Kidney (tissue), 13 donors: ENCODE measurements at regions not wholly inside any gene's neighbourhood (a gene's known extent, or its start where the extent isn't known, plus 50 kb on each side); places are given as distances from the start of the nearest gene placed in this dataset.

ENCODE experiments used
- DNase-seq, 5 donors: peaks; one replicate each; pipeline ENCODE4 v3.0.0-alpha.2; 2013 to 2020
- FAIRE-seq: peaks from 2 replicates; lab custom pipeline; 2012; peaks lifted over from hg19 to GRCh38; lab: Jason Lieb, UNC
- H3K27ac ChIP-seq, 2 donors: one replicate each; pipeline ENCODE4 v1.7.0; 2013; ENCODE audit warnings: low read depth in 2 of 2, low read length in 2 of 2, inconsistent platforms in 1 of 2
- H3K27me3 ChIP-seq: one replicate; pipeline ENCODE4 v1.7.1; 2013; ENCODE audit warnings: low read length, inconsistent platforms; ENCODE audit not compliant: control insufficient read depth, insufficient read depth
- H3K36me3 ChIP-seq, 3 donors: one replicate each; pipeline versions ENCODE4 v1.7.0 to v1.7.1; 2013; ENCODE audit warnings: low read length in 3 of 3, control low read depth in 1 of 3, inconsistent platforms in 1 of 3; ENCODE audit not compliant: insufficient read depth in 3 of 3, control insufficient read depth in 2 of 3
- H3K4me1 ChIP-seq, 3 donors: one replicate each; pipeline versions ENCODE4 v1.7.0 to v1.7.1; 2013; ENCODE audit warnings: low read length in 3 of 3, inconsistent platforms in 1 of 3, low read depth in 1 of 3; ENCODE audit not compliant: control insufficient read depth in 2 of 3, insufficient read depth in 2 of 3
- H3K4me3 ChIP-seq, 3 donors: one replicate each; pipeline versions ENCODE4 v1.7.0 to v1.8.1; 2013; ENCODE audit warnings: low read length in 3 of 3, control low read depth in 1 of 3, inconsistent platforms in 1 of 3
- H3K9ac ChIP-seq, 3 donors: one replicate each; pipeline versions ENCODE4 v1.7.0 to v1.7.1; 2013; ENCODE audit warnings: low read length in 3 of 3, control low read depth in 1 of 3, inconsistent platforms in 1 of 3
- H3K9me3 ChIP-seq, 3 donors: one replicate each; pipeline versions ENCODE4 v1.7.0 to v1.7.1; 2013; ENCODE audit warnings: low read length in 3 of 3, control low read depth in 1 of 3, inconsistent platforms in 1 of 3; ENCODE audit not compliant: control insufficient read depth in 2 of 3, insufficient read depth in 1 of 3
- intact Hi-C: fragments of 100-400 bp; cut with DNase I; formaldehyde crosslinking; loops from one replicate; pipeline ENCODE4 v1.11.1; 2022
- TF ChIP-seq, protein P1 (sequence below): IDR thresholded peaks from 3 replicates; pipeline ENCODE4 v1.5.1; 2012; ENCODE audit warnings: mild to moderate bottlenecking, moderate library complexity, borderline replicate concordance; ENCODE audit not compliant: insufficient read depth; ENCODE audit errors: extremely low read depth
- donor health status: control.
- donor health status: control.
- donor health status: control.
- donor health status: control.
- donor health status: control.
- donor health status: DM: yes; HTN: yes; CAD: no.
- donor health status: Normal renal cell carcinoma (clear cell type).

DNA sequence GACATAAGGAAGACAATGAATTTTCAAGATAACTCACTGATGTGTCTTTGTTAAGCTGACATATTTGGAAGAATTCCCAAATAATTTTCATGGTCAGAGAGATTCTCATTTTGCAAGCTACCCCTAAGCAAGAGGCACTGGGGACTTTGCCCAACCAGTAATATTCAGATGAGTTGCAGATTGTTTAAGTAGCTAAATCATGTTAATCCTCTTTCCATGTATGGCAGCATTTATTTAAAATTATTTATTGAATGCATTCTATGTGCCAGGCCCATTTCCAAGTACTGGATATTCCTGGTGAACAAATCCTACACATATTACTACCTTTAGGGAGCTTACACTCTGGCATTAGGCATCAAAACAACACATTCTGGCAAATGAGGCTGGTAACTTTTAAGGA is 56.5 kb upstream of the BACH1 start:
- no peaks in the 10 kb centered on the region for H3K9me3 ChIP-seq
- TF ChIP-seq, protein P1, sequence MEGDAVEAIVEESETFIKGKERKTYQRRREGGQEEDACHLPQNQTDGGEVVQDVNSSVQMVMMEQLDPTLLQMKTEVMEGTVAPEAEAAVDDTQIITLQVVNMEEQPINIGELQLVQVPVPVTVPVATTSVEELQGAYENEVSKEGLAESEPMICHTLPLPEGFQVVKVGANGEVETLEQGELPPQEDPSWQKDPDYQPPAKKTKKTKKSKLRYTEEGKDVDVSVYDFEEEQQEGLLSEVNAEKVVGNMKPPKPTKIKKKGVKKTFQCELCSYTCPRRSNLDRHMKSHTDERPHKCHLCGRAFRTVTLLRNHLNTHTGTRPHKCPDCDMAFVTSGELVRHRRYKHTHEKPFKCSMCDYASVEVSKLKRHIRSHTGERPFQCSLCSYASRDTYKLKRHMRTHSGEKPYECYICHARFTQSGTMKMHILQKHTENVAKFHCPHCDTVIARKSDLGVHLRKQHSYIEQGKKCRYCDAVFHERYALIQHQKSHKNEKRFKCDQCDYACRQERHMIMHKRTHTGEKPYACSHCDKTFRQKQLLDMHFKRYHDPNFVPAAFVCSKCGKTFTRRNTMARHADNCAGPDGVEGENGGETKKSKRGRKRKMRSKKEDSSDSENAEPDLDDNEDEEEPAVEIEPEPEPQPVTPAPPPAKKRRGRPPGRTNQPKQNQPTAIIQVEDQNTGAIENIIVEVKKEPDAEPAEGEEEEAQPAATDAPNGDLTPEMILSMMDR = no peak
- H3K36me3 ChIP-seq = no peaks in the 10 kb centered on the region
- H3K27ac ChIP-seq = no peak overlapping the region
- H3K9ac ChIP-seq = no peak overlapping the region
- no peaks in the 10 kb centered on the region for H3K4me1 ChIP-seq
- no peak overlapping the region for H3K4me3 ChIP-seq
- intact Hi-C loops = no loop called here
- no peaks in the 10 kb centered on the region for H3K27me3 ChIP-seq
- FAIRE-seq (no peak), DNase-seq (no peak)

- intact Hi-C loops = no loop called here
- TF ChIP-seq, protein P1 = no peak
- Histone ChIP-seq H3K9me3 (no peaks in the 10 kb centered on the region), H3K36me3 (no peaks in the 10 kb centered on the region), H3K9ac (no peak overlapping the region), H3K27ac (no peak overlapping the region), H3K4me1 (no peaks in the 10 kb centered on the region), H3K27me3 (no peaks in the 10 kb centered on the region), H3K4me3 (no peak overlapping the region)
- FAIRE-seq (no peak), DNase-seq (no peak)
Observed at GRCh38 chr21:29243188-29243587, 55.5 kb upstream of the BACH1 start.

DNA sequence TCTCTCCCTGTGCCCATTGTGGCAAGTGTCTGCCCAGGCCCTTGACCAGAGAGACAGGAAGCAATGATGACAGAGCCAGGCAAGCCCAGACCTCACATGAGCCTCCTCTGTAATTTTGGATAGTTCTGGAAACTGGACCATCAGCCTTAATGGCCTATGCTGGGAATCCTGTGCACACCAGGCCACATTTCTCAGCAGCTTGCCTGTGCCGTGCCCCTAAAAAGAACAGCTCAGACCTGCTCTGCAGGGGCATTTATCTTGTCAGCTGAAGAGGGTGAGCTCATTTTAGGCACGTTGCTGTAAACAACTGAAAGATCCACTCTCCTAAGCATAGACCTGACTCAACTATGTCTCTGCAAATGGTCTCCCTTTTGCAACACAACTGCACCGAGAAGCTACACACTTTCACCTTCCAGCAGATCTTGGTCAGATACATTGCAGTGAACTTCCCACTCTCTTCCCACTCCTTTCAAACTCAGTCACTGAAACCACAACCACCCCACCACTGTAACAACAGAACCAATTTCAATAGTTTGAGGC is 53.5 kb upstream of the BACH1 start:
- TF ChIP-seq, protein P1 = no peak
- intact Hi-C loops = no loop called here
- H3K9me3 ChIP-seq = no peaks in the 10 kb centered on the region
- DNase-seq (no peak), FAIRE-seq (no peak)
- no peak overlapping the region for H3K9ac ChIP-seq
- H3K36me3 ChIP-seq = no peaks in the 10 kb centered on the region
- no peak overlapping the region for H3K4me3 ChIP-seq
- no peaks in the 10 kb centered on the region for H3K27me3 ChIP-seq
- no peaks in the 10 kb centered on the region for H3K4me1 ChIP-seq
- H3K27ac ChIP-seq = no peak overlapping the region

GRCh38 chr21:29245863-29246262 is 52.9 kb upstream of the BACH1 start:
- Histone ChIP-seq H3K27ac (no peak overlapping the region), H3K9me3 (peaks cover 0 to 2% (median 0%) of the 10 kb centered on the region in 3 donors), H3K27me3 (no peaks in the 10 kb centered on the region), H3K9ac (no peak overlapping the region), H3K4me3 (no peak overlapping the region), H3K4me1 (no peaks in the 10 kb centered on the region), H3K36me3 (no peaks in the 10 kb centered on the region)
- intact Hi-C loops = no loop called here
- FAIRE-seq = no peak
- no peak for DNase-seq
- TF ChIP-seq, protein P1 = no peak
